ENCODE measurements at regions not wholly inside any gene's neighbourhood (a gene's known extent, or its start where the extent isn't known, plus 50 kb on each side); places are given as distances from the start of the nearest gene placed in this dataset.

- no peak for TF ChIP-seq CTCF (IDR thresholded peaks at IDR 0.05)
- TF ChIP-seq POLR2A (IDR thresholded peaks at IDR 0.05) = no peak
These were observed 111.7 kb downstream of the PABPC4L start for GRCh38 chr4:134089885-134090284.
